ENCODE measurements at regions not wholly inside any gene's neighbourhood (a gene's known extent, or its start where the extent isn't known, plus 50 kb on each side); places are given as distances from the start of the nearest gene placed in this dataset.

- no peaks in the 10 kb centered on the region for H4K20me1 ChIP-seq (ENCODE audit: insufficient read depth, low read length)
- H3K4me1 ChIP-seq (ENCODE audit: control insufficient read depth in 1 of 2, insufficient read depth in 2 of 2, low read length in 2 of 2): no peaks in the 10 kb centered on the region
- intact Hi-C loops (cut with micrococcal nuclease): no loop called here
- no peaks in the 10 kb centered on the region for H3K4me1 Mint-ChIP-seq
- no peak overlapping the region for H3K4me3 Mint-ChIP-seq
- DNase-seq: no peak
- no peak overlapping the region for H3K27ac Mint-ChIP-seq
- 14% methylated on average over 1 of the region's 1 CpG for WGBS (ENCODE audit: insufficient coverage)
- H3K4me2 ChIP-seq (replicated peaks; ENCODE audit: extremely low read depth, low read length, poor library complexity, severe bottlenecking): no peak overlapping the region
- H3K9ac ChIP-seq (ENCODE audit: insufficient read depth, low read length, poor library complexity, severe bottlenecking): no peak overlapping the region
- H3K9me3 Mint-ChIP-seq: peaks cover 0 to 16% (median 7%) of the 10 kb centered on the region in 7 donors
- no peaks in the 10 kb centered on the region for H3K36me3 Mint-ChIP-seq
- H3K79me2 ChIP-seq (ENCODE audit: insufficient read depth, low read length): no peaks in the 10 kb centered on the region
- no peaks in the 10 kb centered on the region for H3K27me3 ChIP-seq (ENCODE audit: control insufficient read depth in 2 of 2, insufficient read depth in 2 of 2, low read length in 2 of 2)
- peaks cover 0 to 13% of the 10 kb centered on the region in 2 donors for H3K9me3 ChIP-seq (replicated peaks in 1 of 2; ENCODE audit: control insufficient read depth in 1 of 2, insufficient read depth in 1 of 2, low read length in 2 of 2)
- TF ChIP-seq, protein P1, sequence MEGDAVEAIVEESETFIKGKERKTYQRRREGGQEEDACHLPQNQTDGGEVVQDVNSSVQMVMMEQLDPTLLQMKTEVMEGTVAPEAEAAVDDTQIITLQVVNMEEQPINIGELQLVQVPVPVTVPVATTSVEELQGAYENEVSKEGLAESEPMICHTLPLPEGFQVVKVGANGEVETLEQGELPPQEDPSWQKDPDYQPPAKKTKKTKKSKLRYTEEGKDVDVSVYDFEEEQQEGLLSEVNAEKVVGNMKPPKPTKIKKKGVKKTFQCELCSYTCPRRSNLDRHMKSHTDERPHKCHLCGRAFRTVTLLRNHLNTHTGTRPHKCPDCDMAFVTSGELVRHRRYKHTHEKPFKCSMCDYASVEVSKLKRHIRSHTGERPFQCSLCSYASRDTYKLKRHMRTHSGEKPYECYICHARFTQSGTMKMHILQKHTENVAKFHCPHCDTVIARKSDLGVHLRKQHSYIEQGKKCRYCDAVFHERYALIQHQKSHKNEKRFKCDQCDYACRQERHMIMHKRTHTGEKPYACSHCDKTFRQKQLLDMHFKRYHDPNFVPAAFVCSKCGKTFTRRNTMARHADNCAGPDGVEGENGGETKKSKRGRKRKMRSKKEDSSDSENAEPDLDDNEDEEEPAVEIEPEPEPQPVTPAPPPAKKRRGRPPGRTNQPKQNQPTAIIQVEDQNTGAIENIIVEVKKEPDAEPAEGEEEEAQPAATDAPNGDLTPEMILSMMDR (IDR thresholded peaks at IDR 0.05): no peak
- no peak overlapping the region for H3K27ac ChIP-seq (ENCODE audit: low read depth in 1 of 2, low read length in 2 of 2)
- no peaks in the 10 kb centered on the region for H3K36me3 ChIP-seq (replicated peaks in 1 of 2; ENCODE audit: control insufficient read depth in 1 of 2, insufficient read depth in 2 of 2, low read length in 2 of 2)
- H3K27me3 Mint-ChIP-seq (ENCODE audit: low read depth in 3 of 3): peaks cover 0 to 2% (median 0%) of the 10 kb centered on the region in 3 donors
- no peak overlapping the region for H2AFZ ChIP-seq (ENCODE audit: insufficient read depth, low read depth, low read length, poor library complexity, severe bottlenecking)
- no peak overlapping the region for H3K4me3 ChIP-seq (replicated peaks in 1 of 3; ENCODE audit: low read depth in 2 of 3, low read length in 3 of 3)
Measured at GRCh38 chr10:36676321-36676720, 449.1 kb upstream of the ANKRD30A start.

- Histone ChIP-seq H3K4me3 (replicated peaks in 1 of 3; ENCODE audit: low read depth in 2 of 3, low read length in 3 of 3) (no peak overlapping the region), H3K36me3 (replicated peaks in 1 of 2; ENCODE audit: control insufficient read depth in 1 of 2, insufficient read depth in 2 of 2, low read length in 2 of 2) (no peaks in the 10 kb centered on the region), H3K79me2 (ENCODE audit: insufficient read depth, low read length) (no peaks in the 10 kb centered on the region), H3K27ac (ENCODE audit: low read depth in 1 of 2, low read length in 2 of 2) (no peak overlapping the region), H3K4me1 (ENCODE audit: control insufficient read depth in 1 of 2, insufficient read depth in 2 of 2, low read length in 2 of 2) (no peaks in the 10 kb centered on the region), H2AFZ (ENCODE audit: insufficient read depth, low read depth, low read length, poor library complexity, severe bottlenecking) (no peak overlapping the region), H3K9ac (ENCODE audit: insufficient read depth, low read length, poor library complexity, severe bottlenecking) (no peak overlapping the region), H4K20me1 (ENCODE audit: insufficient read depth, low read length) (no peaks in the 10 kb centered on the region), H3K9me3 (replicated peaks in 1 of 2; ENCODE audit: control insufficient read depth in 1 of 2, insufficient read depth in 1 of 2, low read length in 2 of 2) (peaks cover 0 to 15% of the 10 kb centered on the region in 2 donors), H3K27me3 (ENCODE audit: control insufficient read depth in 2 of 2, insufficient read depth in 2 of 2, low read length in 2 of 2) (no peaks in the 10 kb centered on the region), H3K4me2 (replicated peaks; ENCODE audit: extremely low read depth, low read length, poor library complexity, severe bottlenecking) (no peak overlapping the region)
- no peak for DNase-seq
- Mint-ChIP-seq H3K4me3 (no peak overlapping the region), H3K27ac (no peak overlapping the region), H3K4me1 (no peaks in the 10 kb centered on the region), H3K9me3 (peaks cover 0 to 16% (median 7%) of the 10 kb centered on the region in 7 donors), H3K27me3 (ENCODE audit: low read depth in 3 of 3) (peaks cover 0 to 2% (median 0%) of the 10 kb centered on the region in 3 donors), H3K36me3 (no peaks in the 10 kb centered on the region)
- intact Hi-C loops (cut with micrococcal nuclease): no loop called here
- 100% methylated on average over 1 of the region's 4 CpGs for WGBS (ENCODE audit: insufficient coverage)
- TF ChIP-seq, protein P1 (IDR thresholded peaks at IDR 0.05): no peak
Measured at GRCh38 chr10:36675458-36675880, 449.9 kb upstream of the ANKRD30A start.
